ENCODE measurements at regions not wholly inside any gene's neighbourhood (a gene's known extent, or its start where the extent isn't known, plus 50 kb on each side); places are given as distances from the start of the nearest gene placed in this dataset.

GRCh38 chr4:95729596-95729995 is 110.3 kb upstream of the PDHA2 start:
- ChIA-PET CTCF (ENCODE audit: unreplicated experiment) (no interaction called here), POLR2A (no interaction called here)
- Histone ChIP-seq H3K79me2 (ENCODE audit: insufficient read depth, low read depth, low read length) (no peaks in the 10 kb centered on the region), H2AFZ (ENCODE audit: low read length) (no peak overlapping the region), H4K20me1 (ENCODE audit: insufficient read depth, low read length) (no peaks in the 10 kb centered on the region), H3K9me3 (ENCODE audit: low read length) (no peaks in the 10 kb centered on the region), H3K9me2 (ENCODE audit: insufficient read depth, low read length) (no peaks in the 10 kb centered on the region), H3K4me2 (ENCODE audit: low read length) (no peak overlapping the region), H3K4me1 (ENCODE audit: insufficient read depth, low read length, poor library complexity, severe bottlenecking) (no peaks in the 10 kb centered on the region), H3K36me3 (ENCODE audit: insufficient read depth, low read length) (no peaks in the 10 kb centered on the region), H3K4me3 (ENCODE audit: low read depth, low read length, poor library complexity, severe bottlenecking) (no peak overlapping the region), H3K27ac (ENCODE audit: low read depth, low read length, poor library complexity, severe bottlenecking) (no peak overlapping the region)
- TF ChIP-seq CTCF (conservative IDR thresholded peaks at IDR 0.05; ENCODE audit: low read length) (no peak), EZH2phosphoT487 (IDR thresholded peaks at IDR 0.05; ENCODE audit: borderline replicate concordance, low read depth, low read length) (no peak)
- no peak for DNase-seq (ENCODE audit: low spot score)
- intact Hi-C loops (cut with micrococcal nuclease; ENCODE audit: unreplicated experiment) = no loop called here
- BruUV-seq (replicated peaks) = no TSS peak

GRCh38 chr4:95728145-95728544 is 111.7 kb upstream of the PDHA2 start:
- BruUV-seq (replicated peaks) = no TSS peak
- CTCF ChIA-PET (ENCODE audit: unreplicated experiment) = no interaction called here
- intact Hi-C loops (cut with micrococcal nuclease; ENCODE audit: unreplicated experiment) = no loop called here

GRCh38 chr4:95715830-95716229 is 124.1 kb upstream of the PDHA2 start:
- H3K79me2 ChIP-seq (ENCODE audit: insufficient read depth, low read depth, low read length) = no peaks in the 10 kb centered on the region
- POLR2A ChIA-PET = interaction anchor here (0.6 kb wide), 1 partner anchor 40 kb away, joined by 3 read pairs; no protein-coding TSS in a partner anchor

More at GRCh38 chr4:95728145-95728544, 111.7 kb upstream of the PDHA2 start:
- Histone ChIP-seq H4K20me1 (ENCODE audit: insufficient read depth, low read length) (no peaks in the 10 kb centered on the region), H3K36me3 (ENCODE audit: insufficient read depth, low read length) (no peaks in the 10 kb centered on the region), H3K27ac (ENCODE audit: low read depth, low read length, poor library complexity, severe bottlenecking) (no peak overlapping the region), H3K4me1 (ENCODE audit: insufficient read depth, low read length, poor library complexity, severe bottlenecking) (no peaks in the 10 kb centered on the region), H3K4me2 (ENCODE audit: low read length) (no peak overlapping the region), H3K9me3 (ENCODE audit: low read length) (no peaks in the 10 kb centered on the region), H3K4me3 (ENCODE audit: low read depth, low read length, poor library complexity, severe bottlenecking) (no peak overlapping the region), H3K79me2 (ENCODE audit: insufficient read depth, low read depth, low read length) (no peaks in the 10 kb centered on the region), H2AFZ (ENCODE audit: low read length) (no peak overlapping the region), H3K9me2 (ENCODE audit: insufficient read depth, low read length) (no peaks in the 10 kb centered on the region)
- POLR2A ChIA-PET = interaction anchor here (0.7 to 1.1 kb wide), 2 partner anchors 50 to 406 kb away, joined by 3 to 4 read pairs; no protein-coding TSS in a partner anchor
- DNase-seq (ENCODE audit: low spot score) = no peak
- TF ChIP-seq EZH2phosphoT487 (IDR thresholded peaks at IDR 0.05; ENCODE audit: borderline replicate concordance, low read depth, low read length) = no peak
- no peak for TF ChIP-seq CTCF (conservative IDR thresholded peaks at IDR 0.05; ENCODE audit: low read length)

More at GRCh38 chr4:95715830-95716229, 124.1 kb upstream of the PDHA2 start:
- Histone ChIP-seq H3K36me3 (ENCODE audit: insufficient read depth, low read length) (no peaks in the 10 kb centered on the region), H3K4me2 (ENCODE audit: low read length) (no peak overlapping the region), H3K27ac (ENCODE audit: low read depth, low read length, poor library complexity, severe bottlenecking) (no peak overlapping the region), H3K4me3 (ENCODE audit: low read depth, low read length, poor library complexity, severe bottlenecking) (no peak overlapping the region), H3K4me1 (ENCODE audit: insufficient read depth, low read length, poor library complexity, severe bottlenecking) (no peaks in the 10 kb centered on the region), H3K9me2 (ENCODE audit: insufficient read depth, low read length) (no peaks in the 10 kb centered on the region), H3K9me3 (ENCODE audit: low read length) (no peaks in the 10 kb centered on the region), H2AFZ (ENCODE audit: low read length) (no peak overlapping the region), H4K20me1 (ENCODE audit: insufficient read depth, low read length) (no peaks in the 10 kb centered on the region)
- intact Hi-C loops (cut with micrococcal nuclease; ENCODE audit: unreplicated experiment) = no loop called here
- no TSS peak for BruUV-seq (replicated peaks)
- CTCF ChIA-PET (ENCODE audit: unreplicated experiment) = no interaction called here
- DNase-seq (ENCODE audit: low spot score) = no peak
- TF ChIP-seq CTCF (conservative IDR thresholded peaks at IDR 0.05; ENCODE audit: low read length) (no peak), EZH2phosphoT487 (IDR thresholded peaks at IDR 0.05; ENCODE audit: borderline replicate concordance, low read depth, low read length) (no peak)
